ENCODE measurements at regions not wholly inside any gene's neighbourhood (a gene's known extent, or its start where the extent isn't known, plus 50 kb on each side); places are given as distances from the start of the nearest gene placed in this dataset.

- H3K27me3 ChIP-seq (replicated peaks; ENCODE audit: control insufficient read depth, insufficient read depth, low read length): no peaks in the 10 kb centered on the region
- H3K4me3 ChIP-seq (replicated peaks; ENCODE audit: low read depth, low read length): no peak overlapping the region
- no peak for DNase-seq (ENCODE audit: extremely low read depth, insufficient read length)
- no peaks in the 10 kb centered on the region for H3K36me3 ChIP-seq (ENCODE audit: control insufficient read depth, insufficient read depth, low read length)
- no peak for TF ChIP-seq CTCF (IDR thresholded peaks at IDR 0.05; ENCODE audit: insufficient read depth, low read length, poor library complexity, severe bottlenecking)
Measured at GRCh38 chr13:106182404-106182803, 353.1 kb downstream of the EFNB2 start.

GRCh38 chr13:106178816-106179215 lies 356.6 kb downstream of the EFNB2 start:
- DNase-seq (ENCODE audit: extremely low read depth, insufficient read length): no peak
- Histone ChIP-seq H3K4me3 (replicated peaks; ENCODE audit: low read depth, low read length) (no peak overlapping the region), H3K36me3 (ENCODE audit: control insufficient read depth, insufficient read depth, low read length) (no peaks in the 10 kb centered on the region), H3K27me3 (replicated peaks; ENCODE audit: control insufficient read depth, insufficient read depth, low read length) (no peaks in the 10 kb centered on the region)
- TF ChIP-seq CTCF (IDR thresholded peaks at IDR 0.05; ENCODE audit: insufficient read depth, low read length, poor library complexity, severe bottlenecking): no peak

- no peak for DNase-seq (ENCODE audit: extremely low read depth, insufficient read length)
- no peaks in the 10 kb centered on the region for H3K36me3 ChIP-seq (ENCODE audit: control insufficient read depth, insufficient read depth, low read length)
- H3K27me3 ChIP-seq (replicated peaks; ENCODE audit: control insufficient read depth, insufficient read depth, low read length): no peaks in the 10 kb centered on the region
- TF ChIP-seq CTCF (IDR thresholded peaks at IDR 0.05; ENCODE audit: insufficient read depth, low read length, poor library complexity, severe bottlenecking): no peak
- H3K4me3 ChIP-seq (replicated peaks; ENCODE audit: low read depth, low read length): no peak overlapping the region
Measured at GRCh38 chr13:106177146-106177545, 358.3 kb downstream of the EFNB2 start.

- no peak for DNase-seq (ENCODE audit: extremely low read depth, insufficient read length)
- Histone ChIP-seq H3K36me3 (ENCODE audit: control insufficient read depth, insufficient read depth, low read length) (no peaks in the 10 kb centered on the region), H3K27me3 (replicated peaks; ENCODE audit: control insufficient read depth, insufficient read depth, low read length) (no peaks in the 10 kb centered on the region), H3K4me3 (replicated peaks; ENCODE audit: low read depth, low read length) (no peak overlapping the region)
- TF ChIP-seq CTCF (IDR thresholded peaks at IDR 0.05; ENCODE audit: insufficient read depth, low read length, poor library complexity, severe bottlenecking): no peak
Measured at GRCh38 chr13:106176117-106176516, 359.3 kb downstream of the EFNB2 start.

- no peak overlapping the region for H3K4me3 ChIP-seq (replicated peaks; ENCODE audit: low read depth, low read length)
- no peaks in the 10 kb centered on the region for H3K27me3 ChIP-seq (replicated peaks; ENCODE audit: control insufficient read depth, insufficient read depth, low read length)
- no peak for TF ChIP-seq CTCF (IDR thresholded peaks at IDR 0.05; ENCODE audit: insufficient read depth, low read length, poor library complexity, severe bottlenecking)
- H3K36me3 ChIP-seq (ENCODE audit: control insufficient read depth, insufficient read depth, low read length): no peaks in the 10 kb centered on the region
- DNase-seq (ENCODE audit: extremely low read depth, insufficient read length): no peak
Measured at GRCh38 chr13:106173891-106174610, 361.4 kb downstream of the EFNB2 start.

- no peak overlapping the region for H3K4me3 ChIP-seq (replicated peaks; ENCODE audit: low read depth, low read length)
- no peak for DNase-seq (ENCODE audit: extremely low read depth, insufficient read length)
Measured at GRCh38 chr13:106173346-106173745, 362.1 kb downstream of the EFNB2 start.

More at GRCh38 chr13:106173346-106173745, 362.1 kb downstream of the EFNB2 start:
- H3K27me3 ChIP-seq (replicated peaks; ENCODE audit: control insufficient read depth, insufficient read depth, low read length): no peaks in the 10 kb centered on the region
- TF ChIP-seq CTCF (IDR thresholded peaks at IDR 0.05; ENCODE audit: insufficient read depth, low read length, poor library complexity, severe bottlenecking): no peak
- H3K36me3 ChIP-seq (ENCODE audit: control insufficient read depth, insufficient read depth, low read length): no peaks in the 10 kb centered on the region
